ENCODE measurements at regions not wholly inside any gene's neighbourhood (a gene's known extent, or its start where the extent isn't known, plus 50 kb on each side); places are given as distances from the start of the nearest gene placed in this dataset.

GRCh38 chr14:61140872-61141271 lies 140.3 kb downstream of the TMEM30B start:
- no peak for TF ChIP-seq ZNF274 (IDR thresholded peaks at IDR 0.05; ENCODE audit: low read depth, low read length)
- TF ChIP-seq YY1 (IDR thresholded peaks at IDR 0.05; ENCODE audit: insufficient read depth, insufficient read length): no peak
- no peak for TF ChIP-seq SUZ12 (IDR thresholded peaks at IDR 0.05; ENCODE audit: extremely low read depth, insufficient read depth, insufficient read length)

All from NT2/D1 (cell line).